GM19351 (cell line): ENCODE measurements at regions not wholly inside any gene's neighbourhood (a gene's known extent, or its start where the extent isn't known, plus 50 kb on each side); places are given as distances from the start of the nearest gene placed in this dataset.
"Not testable (repeated sequence)": the region's sequence is repeated elsewhere in the genome, so short reads cannot be mapped to it uniquely, and the experiment has no call there.

Source experiments
- ATAC-seq: cut with Tn5 transposase; IDR thresholded peaks from one replicate; pipeline ENCODE4 v1.9.1; 2021; ENCODE audit warnings: mild to moderate bottlenecking, moderate library complexity; ENCODE audit not compliant: unreplicated experiment

GRCh38 chr15:77897896-77898406 lies 179.6 kb downstream of the TBC1D2B start:
- no peak for ATAC-seq

GRCh38 chr15:77897113-77897895 lies 180.2 kb downstream of the TBC1D2B start:
- ATAC-seq = not testable (repeated sequence)

GRCh38 chr15:77896147-77897112 lies 181.1 kb downstream of the TBC1D2B start:
- not testable (repeated sequence) for ATAC-seq

GRCh38 chr15:77895742-77896141 lies 181.8 kb downstream of the TBC1D2B start:
- ATAC-seq = no peak

GRCh38 chr15:77895145-77895544 lies 182.4 kb downstream of the TBC1D2B start:
- ATAC-seq = not testable (repeated sequence)

- ATAC-seq = not testable (repeated sequence)
Measured at GRCh38 chr15:77893671-77894640, 183.6 kb downstream of the TBC1D2B start.

GRCh38 chr15:77893246-77893645 lies 184.3 kb downstream of the TBC1D2B start:
- ATAC-seq = not testable (repeated sequence)

GRCh38 chr15:77892335-77892734 lies 185.2 kb downstream of the TBC1D2B start:
- ATAC-seq = no peak

GRCh38 chr15:77891862-77892261 lies 185.6 kb downstream of the TBC1D2B start:
- not testable (repeated sequence) for ATAC-seq

GRCh38 chr15:77890911-77891801 lies 186.4 kb downstream of the TBC1D2B start:
- not testable (repeated sequence) for ATAC-seq

- ATAC-seq = not testable (repeated sequence)
Measured at GRCh38 chr15:77889828-77890725, 187.4 kb downstream of the TBC1D2B start.

- ATAC-seq = no peak
Measured at GRCh38 chr15:77889009-77889806, 188.3 kb downstream of the TBC1D2B start.

- ATAC-seq = not testable (repeated sequence)
Measured at GRCh38 chr15:77887563-77888429, 189.7 kb downstream of the TBC1D2B start.

GRCh38 chr15:77886805-77887448 lies 190.6 kb downstream of the TBC1D2B start:
- no peak for ATAC-seq

- not testable (repeated sequence) for ATAC-seq
Measured at GRCh38 chr15:77885877-77886500, 191.5 kb downstream of the TBC1D2B start.
